IMR-90 (cell line): ENCODE measurements at regions not wholly inside any gene's neighbourhood (a gene's known extent, or its start where the extent isn't known, plus 50 kb on each side); places are given as distances from the start of the nearest gene placed in this dataset.

Source experiments
- ATAC-seq: fragments of 200-7000 bp; cut with Tn5 transposase; 2 replicates; pipeline ENCODE4 v1.9.1; 2020; ENCODE audit warnings: low read depth, mild to moderate bottlenecking, moderate library complexity
- BruUV-seq: library from RNA; stranded (reverse); fragments of 400-500 nt; replicated peaks from 2 replicates; lab custom pipeline; 2021; lab: Mats Ljungman, UMichigan
- CTCF ChIA-PET: fragments of 300-600 bp; formaldehyde crosslinking; extraction: SDS; loops from one replicate; lab custom pipeline; 2021; ENCODE audit warnings: antibody characterized with exemption; lab: Yijun Ruan, JAX
- POLR2A ChIA-PET: fragments of 300-600 bp; sonication (Branson Sonifier 250); formaldehyde crosslinking; loops from one replicate; lab custom pipeline; 2022; ENCODE audit warnings: antibody characterized with exemption; ENCODE audit not compliant: unreplicated experiment; lab: Charles Lee
- DNase-seq: peaks from one replicate; pipeline ENCODE4 v3.0.0; 2013
- H2AFZ ChIP-seq: replicated peaks from 2 replicates; pipeline ENCODE3; 2013; ENCODE audit warnings: low read length, mild to moderate bottlenecking; ENCODE audit not compliant: poor library complexity
- H2AK5ac ChIP-seq: 2 replicates; pipeline ENCODE4 v1.6.1; 2013; ENCODE audit warnings: low read depth, low read length, inconsistent platforms
- H2AK9ac ChIP-seq: replicated peaks from 2 replicates; pipeline ENCODE3; 2013; ENCODE audit warnings: mild to moderate bottlenecking, low read depth, low read length, moderate library complexity; ENCODE audit not compliant: poor library complexity
- H2BK120ac ChIP-seq: 2 replicates; pipeline ENCODE4 v1.6.1; 2013; ENCODE audit warnings: low read depth, low read length, inconsistent platforms
- H2BK15ac ChIP-seq: 3 replicates; pipeline ENCODE4 v1.6.1; 2013; ENCODE audit warnings: low read depth, low read length, inconsistent platforms
- H2BK20ac ChIP-seq: 2 replicates; pipeline ENCODE4 v1.6.1; 2013; ENCODE audit warnings: low read depth, mild to moderate bottlenecking, inconsistent platforms, low read length, moderate library complexity
- H2BK5ac ChIP-seq: 2 replicates; pipeline ENCODE4 v1.6.1; 2013; ENCODE audit warnings: mild to moderate bottlenecking, low read depth, low read length, inconsistent platforms; ENCODE audit not compliant: poor library complexity, severe bottlenecking
- H3K14ac ChIP-seq: replicated peaks from 2 replicates; pipeline ENCODE4 v1.6.1; 2013; ENCODE audit warnings: low read depth, low read length, inconsistent platforms
- H3K18ac ChIP-seq: 2 replicates; pipeline ENCODE4 v1.6.1; 2013; ENCODE audit warnings: low read depth, low read length, control low read depth
- H3K23ac ChIP-seq: 2 replicates; pipeline ENCODE4 v1.6.1; 2013; ENCODE audit warnings: low read depth, low read length, inconsistent platforms
- H3K27ac ChIP-seq: 2 replicates; pipeline ENCODE4 v1.5.1; 2013; ENCODE audit warnings: mild to moderate bottlenecking, control low read depth, low read length; ENCODE audit not compliant: insufficient read depth
- H3K27me3 ChIP-seq: 2 replicates; pipeline ENCODE4 v1.6.1; 2013; ENCODE audit warnings: low read length; ENCODE audit not compliant: control insufficient read depth, insufficient read depth
- H3K36me3 ChIP-seq: 2 replicates; pipeline ENCODE4 v1.6.1; 2013; ENCODE audit warnings: low read length, mixed read lengths; ENCODE audit not compliant: control insufficient read depth, insufficient read depth
- H3K4ac ChIP-seq: 2 replicates; pipeline ENCODE4 v1.6.1; 2013; ENCODE audit warnings: low read depth, low read length, inconsistent platforms
- H3K4me1 ChIP-seq: 2 replicates; pipeline ENCODE4 v1.6.1; 2013; ENCODE audit warnings: low read length, mixed read lengths; ENCODE audit not compliant: control insufficient read depth, insufficient read depth
- H3K4me2 ChIP-seq: 2 replicates; pipeline ENCODE4 v1.6.1; 2013; ENCODE audit warnings: low read depth, mild to moderate bottlenecking, control low read depth, low read length, moderate library complexity
- H3K4me3 ChIP-seq: 2 replicates; pipeline ENCODE4 v1.5.1; 2013; ENCODE audit warnings: low read depth, mild to moderate bottlenecking, control low read depth, low read length, moderate library complexity; ENCODE audit not compliant: insufficient read depth
- H3K56ac ChIP-seq: 2 replicates; pipeline ENCODE4 v1.6.1; 2013; ENCODE audit warnings: low read length, inconsistent platforms; ENCODE audit not compliant: insufficient read depth; ENCODE audit errors: extremely low read depth
- H3K79me1 ChIP-seq, 2 experiments: 2 replicates each; pipeline ENCODE4 v1.6.1; 2013; ENCODE audit warnings: low read length in 2 of 2, inconsistent platforms in 1 of 2, low read depth in 1 of 2
- H3K9ac ChIP-seq: 2 replicates; pipeline ENCODE4 v1.6.1; 2013; ENCODE audit warnings: low read depth, low read length, control low read depth
- H3K9me1 ChIP-seq: 2 replicates; pipeline ENCODE4 v1.6.1; 2013; ENCODE audit warnings: low read length, inconsistent platforms; ENCODE audit not compliant: insufficient read depth
- H3K9me3 ChIP-seq: 2 replicates; pipeline ENCODE4 v1.6.1; 2013; ENCODE audit warnings: low read length; ENCODE audit not compliant: control insufficient read depth, insufficient read depth
- H4K20me1 ChIP-seq: 2 replicates; pipeline ENCODE4 v1.6.1; 2013; ENCODE audit warnings: low read length, inconsistent platforms; ENCODE audit not compliant: insufficient read depth
- H4K5ac ChIP-seq: 2 replicates; pipeline ENCODE4 v1.6.1; 2013; ENCODE audit warnings: mild to moderate bottlenecking, low read depth, low read length, control low read depth
- H4K8ac ChIP-seq, 2 experiments: 2 replicates each; pipeline ENCODE4 v1.6.1; 2013; ENCODE audit warnings: low read depth in 2 of 2, low read length in 2 of 2, control low read depth in 1 of 2, inconsistent platforms in 1 of 2
- H4K91ac ChIP-seq: 2 replicates; pipeline ENCODE4 v1.6.1; 2013; ENCODE audit warnings: low read depth, low read length, inconsistent platforms; ENCODE audit not compliant: insufficient read depth
- CHD1 ChIP-seq: IDR thresholded peaks from 2 replicates; pipeline ENCODE4 v1.6.1; 2012; ENCODE audit warnings: low read depth, low read length, improper control_type of control experiment
- ELK1 ChIP-seq: fragments of 150-350 bp; IDR thresholded peaks from 2 replicates; pipeline ENCODE4 v1.6.1; 2016; ENCODE audit warnings: low read depth, mild to moderate bottlenecking, low read length, moderate library complexity, borderline replicate concordance
- MAZ ChIP-seq: IDR thresholded peaks from 2 replicates; pipeline ENCODE4 v1.6.1; 2012; ENCODE audit warnings: low read depth, mild to moderate bottlenecking, low read length, improper control_type of control experiment, moderate library complexity, borderline replicate concordance
- RFX5 ChIP-seq: IDR thresholded peaks from 2 replicates; pipeline ENCODE4 v1.8.0; 2012; ENCODE audit warnings: low read depth, mild to moderate bottlenecking, low read length, moderate library complexity
- WGBS, 2 experiments: methylation state at CpG; one replicate each; pipeline versions ENCODE4 v1.1.5 to v1.1.7; 2013; ENCODE audit warnings: missing lambda C conversion rate in 2 of 2; ENCODE audit not compliant: insufficient read length in 1 of 2; ENCODE audit errors: extremely low coverage in 2 of 2; 5-methylcytosine and 5-hydroxymethylcytosine counted together
- dilution Hi-C: fragments of 300-500 bp; cut with HindIII; formaldehyde crosslinking; loops from one replicate; pipeline ENCODE4 v1.14.3; 2018; ENCODE audit warnings: low sequenced_read_pairs; ENCODE audit not compliant: unreplicated experiment
- in situ Hi-C: fragments of 300-500 bp; cut with MboI; formaldehyde crosslinking; loops from 3 replicates; pipeline ENCODE4 v1.14.3; 2019; ENCODE audit warnings: low sequenced_read_pairs, inconsistent platforms, mixed read lengths
- intact Hi-C: fragments of 100-400 bp; cut with micrococcal nuclease; formaldehyde crosslinking; loops from 2 replicates; pipeline ENCODE4 v1.10.0; 2022

- Histone ChIP-seq H3K27ac (no peak overlapping the region), H3K18ac (no peak overlapping the region), H4K91ac (no peak overlapping the region), H3K4me1 (no peaks in the 10 kb centered on the region), H2BK15ac (no peak overlapping the region), H2BK20ac (no peak overlapping the region), H2BK120ac (no peak overlapping the region), H3K36me3 (no peaks in the 10 kb centered on the region), H2AK9ac (no peak overlapping the region), H4K5ac (no peak overlapping the region), H3K23ac (no peak overlapping the region), H3K14ac (no peak overlapping the region), H3K9me1 (no peaks in the 10 kb centered on the region), H2AK5ac (no peak overlapping the region), H3K79me1 (no peaks in the 10 kb centered on the region), H3K4me3 (no peak overlapping the region), H3K9me3 (no peaks in the 10 kb centered on the region), H4K8ac (no peak overlapping the region), H3K4ac (no peak overlapping the region), H2BK5ac (no peak overlapping the region), H2AFZ (no peak overlapping the region), H4K20me1 (no peaks in the 10 kb centered on the region), H3K9ac (no peak overlapping the region), H3K27me3 (peaks cover 2% of the 10 kb centered on the region), H3K56ac (no peak overlapping the region), H3K4me2 (no peak overlapping the region)
- TF ChIP-seq ELK1: no peak
- no peak for TF ChIP-seq MAZ
- no peak for TF ChIP-seq RFX5
- TF ChIP-seq CHD1: no peak
- no peak for ATAC-seq
- no TSS peak for BruUV-seq
- POLR2A ChIA-PET: no interaction called here
- intact Hi-C loops: loop anchor here (5.0 kb wide), 1 partner anchor 320 kb away; no protein-coding TSS in a partner anchor
- in situ Hi-C loops: loop anchor here (10.0 kb wide), 1 partner anchor 407 kb away; the partner anchor contains the start of genes HOXD12 and HOXD13
- CTCF ChIA-PET: interaction anchor here (1.1 to 1.8 kb wide), 2 partner anchors 12 to 411 kb away, joined by 4 to 7 read pairs; no protein-coding TSS in a partner anchor
- dilution Hi-C loops: no loop called here
- 10% methylated on average over 2 of the region's 6 CpGs; no CpG with 5 or more reads in 1 of the 2 experiments for WGBS, 2 experiments
- DNase-seq: no peak
Measured at GRCh38 chr2:175687465-175687864, 314.6 kb downstream of the LNPK start.
